PFSK-1 (cell line): ENCODE measurements at regions not wholly inside any gene's neighbourhood (a gene's known extent, or its start where the extent isn't known, plus 50 kb on each side); places are given as distances from the start of the nearest gene placed in this dataset.

Source experiments
- POLR2AphosphoS5 ChIP-seq: IDR thresholded peaks from 2 replicates; pipeline ENCODE4 v1.6.1; 2012; ENCODE audit warnings: low read depth, mild to moderate bottlenecking, control low read depth, low read length, moderate library complexity
- SIN3A ChIP-seq: IDR thresholded peaks from 2 replicates; pipeline ENCODE4 v1.6.1; 2012; ENCODE audit warnings: mild to moderate bottlenecking, low read length, moderate library complexity, borderline replicate concordance; ENCODE audit not compliant: insufficient read depth
- TF ChIP-seq, protein P1 (sequence below), 2 experiments: IDR thresholded peaks; 2 replicates each; pipeline versions ENCODE4 v1.6.1 to v1.8.0; 2011 to 2012; ENCODE audit warnings: low read depth in 2 of 2, low read length in 2 of 2, control low read depth in 1 of 2, inconsistent platforms in 1 of 2, mild to moderate bottlenecking in 1 of 2, moderate library complexity in 1 of 2; ENCODE audit not compliant: insufficient read depth in 1 of 2

DNA sequence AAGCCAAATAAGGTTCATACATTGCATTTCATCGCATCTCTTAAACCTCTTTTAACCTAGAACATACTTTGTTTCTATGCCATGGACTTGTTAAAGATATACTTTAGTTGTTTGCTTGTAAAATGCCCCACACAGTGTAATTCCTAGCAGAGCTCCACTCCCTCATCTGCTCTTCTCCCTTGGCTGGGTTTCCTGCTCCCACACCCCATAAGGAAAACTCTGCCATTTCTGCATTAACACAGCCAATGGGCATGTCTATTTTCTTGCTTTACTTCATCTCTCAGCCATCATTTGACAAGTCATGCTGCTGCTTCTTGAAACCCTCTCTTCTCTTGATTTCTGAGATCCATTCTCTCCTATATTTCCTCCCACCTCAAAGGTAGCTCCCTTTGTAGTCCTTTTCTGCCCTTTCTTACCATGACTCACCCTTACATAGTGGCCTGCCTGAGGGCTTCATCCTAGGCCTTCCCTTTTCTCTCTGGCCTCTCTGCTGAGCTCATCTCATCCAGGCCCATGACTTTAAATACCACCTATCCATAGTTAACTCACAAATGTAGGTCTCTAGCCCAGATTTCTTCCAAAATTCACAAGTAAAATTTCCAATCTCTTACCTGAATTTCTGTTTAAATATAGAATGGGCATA is 471.4 kb downstream of the ADRA2A start:
- TF ChIP-seq, protein P1, sequence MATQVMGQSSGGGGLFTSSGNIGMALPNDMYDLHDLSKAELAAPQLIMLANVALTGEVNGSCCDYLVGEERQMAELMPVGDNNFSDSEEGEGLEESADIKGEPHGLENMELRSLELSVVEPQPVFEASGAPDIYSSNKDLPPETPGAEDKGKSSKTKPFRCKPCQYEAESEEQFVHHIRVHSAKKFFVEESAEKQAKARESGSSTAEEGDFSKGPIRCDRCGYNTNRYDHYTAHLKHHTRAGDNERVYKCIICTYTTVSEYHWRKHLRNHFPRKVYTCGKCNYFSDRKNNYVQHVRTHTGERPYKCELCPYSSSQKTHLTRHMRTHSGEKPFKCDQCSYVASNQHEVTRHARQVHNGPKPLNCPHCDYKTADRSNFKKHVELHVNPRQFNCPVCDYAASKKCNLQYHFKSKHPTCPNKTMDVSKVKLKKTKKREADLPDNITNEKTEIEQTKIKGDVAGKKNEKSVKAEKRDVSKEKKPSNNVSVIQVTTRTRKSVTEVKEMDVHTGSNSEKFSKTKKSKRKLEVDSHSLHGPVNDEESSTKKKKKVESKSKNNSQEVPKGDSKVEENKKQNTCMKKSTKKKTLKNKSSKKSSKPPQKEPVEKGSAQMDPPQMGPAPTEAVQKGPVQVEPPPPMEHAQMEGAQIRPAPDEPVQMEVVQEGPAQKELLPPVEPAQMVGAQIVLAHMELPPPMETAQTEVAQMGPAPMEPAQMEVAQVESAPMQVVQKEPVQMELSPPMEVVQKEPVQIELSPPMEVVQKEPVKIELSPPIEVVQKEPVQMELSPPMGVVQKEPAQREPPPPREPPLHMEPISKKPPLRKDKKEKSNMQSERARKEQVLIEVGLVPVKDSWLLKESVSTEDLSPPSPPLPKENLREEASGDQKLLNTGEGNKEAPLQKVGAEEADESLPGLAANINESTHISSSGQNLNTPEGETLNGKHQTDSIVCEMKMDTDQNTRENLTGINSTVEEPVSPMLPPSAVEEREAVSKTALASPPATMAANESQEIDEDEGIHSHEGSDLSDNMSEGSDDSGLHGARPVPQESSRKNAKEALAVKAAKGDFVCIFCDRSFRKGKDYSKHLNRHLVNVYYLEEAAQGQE (IDR thresholded peaks at IDR 0.05; ENCODE audit: insufficient read depth in 1 of 2, low read depth in 2 of 2, low read length in 2 of 2) = no peak
- TF ChIP-seq POLR2AphosphoS5 (no peak), SIN3A (no peak)
